ENCODE measurements at regions not wholly inside any gene's neighbourhood (a gene's known extent, or its start where the extent isn't known, plus 50 kb on each side); places are given as distances from the start of the nearest gene placed in this dataset.

DNA sequence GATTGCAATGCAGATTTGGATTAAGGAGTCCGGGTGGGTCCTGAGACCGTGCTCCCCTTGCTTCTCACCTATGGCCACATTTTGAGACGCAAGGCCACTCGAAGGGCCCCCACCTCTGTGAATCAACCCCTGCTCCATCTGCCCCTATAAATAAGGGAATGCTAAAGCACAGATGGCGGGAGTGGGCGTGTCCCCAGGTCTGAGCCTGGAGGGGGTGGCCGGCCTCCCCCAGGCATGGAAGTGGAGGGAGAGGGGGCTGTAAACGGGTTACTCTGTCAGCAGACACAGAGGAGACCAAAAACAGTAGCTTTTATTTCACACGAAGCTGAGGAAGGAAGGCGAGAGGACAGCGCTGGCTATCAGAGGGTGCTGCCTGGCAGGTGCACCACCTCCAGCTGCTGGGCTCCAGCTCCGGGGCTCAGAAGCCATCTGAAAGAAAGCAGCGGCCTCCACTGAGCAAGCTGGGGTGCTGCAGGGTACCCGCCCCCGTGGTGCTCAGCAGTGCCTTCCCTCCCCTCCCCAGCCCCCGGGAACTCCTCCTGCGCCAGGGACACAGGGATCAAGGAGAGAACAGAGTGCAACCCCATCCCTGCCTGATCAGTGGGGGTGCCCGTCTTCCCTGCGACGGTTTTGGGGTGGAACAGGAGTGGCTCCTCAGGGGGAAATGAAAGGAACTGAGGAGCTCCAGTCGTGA is 56.7 kb upstream of the RAB6C start:
- no peaks in the 10 kb centered on the region for H3K27me3 ChIP-seq (ENCODE audit: control insufficient read depth in 2 of 2, insufficient read depth in 2 of 2, low read length in 2 of 2)
- ChIA-PET POLR2A (no interaction called here), CTCF (interaction anchor here (0.9 to 2.5 kb wide), 7 partner anchors 13 to 1859 kb away, joined by 3 to 39 read pairs (median 7); no protein-coding TSS in a partner anchor)
- H3K79me2 ChIP-seq (ENCODE audit: control insufficient read depth, insufficient read depth, low read length): no peaks in the 10 kb centered on the region
- H4K20me1 ChIP-seq (replicated peaks; ENCODE audit: control insufficient read depth, extremely low read depth, insufficient read depth, low read length): no peaks in the 10 kb centered on the region
- H3K4me2 ChIP-seq (ENCODE audit: insufficient read depth, low read length): no peak overlapping the region
- no peak overlapping the region for H3K27ac ChIP-seq (ENCODE audit: insufficient read depth, low read depth, low read length)
- no peak overlapping the region for H3K4me3 ChIP-seq (replicated peaks in 1 of 3; ENCODE audit: insufficient read depth in 1 of 3, low read depth in 1 of 3, low read length in 3 of 3)
- FAIRE-seq (no peak), DNase-seq (ENCODE audit: low read depth, low spot score) (no peak)
- no TSS peak for BruUV-seq (replicated peaks)
- H3K36me3 ChIP-seq (ENCODE audit: control insufficient read depth in 2 of 2, extremely low read depth in 1 of 2, insufficient read depth in 2 of 2, low read length in 2 of 2): no peaks in the 10 kb centered on the region
- dilution Hi-C loops (cut with MboI; ENCODE audit: extremely low pct_ligation_motif_present, low sequenced_read_pairs): no loop called here
- TF ChIP-seq MAX (IDR thresholded peaks at IDR 0.05; ENCODE audit: insufficient read depth, insufficient read length) (no peak), POLR2AphosphoS5 (IDR thresholded peaks at IDR 0.05; ENCODE audit: insufficient read depth, low read depth, low read length) (no peak), JUN (IDR thresholded peaks at IDR 0.05; ENCODE audit: borderline replicate concordance, insufficient read depth, insufficient read length, low read depth) (no peak), MYC (IDR thresholded peaks at IDR 0.05; ENCODE audit: low read depth, low read length) (no peak), POLR2A (IDR thresholded peaks at IDR 0.05; ENCODE audit: low read depth, low read length) (no peak), FOS (IDR thresholded peaks at IDR 0.05; ENCODE audit: borderline replicate concordance, insufficient read depth, low read length) (no peak), GATA2 (IDR thresholded peaks at IDR 0.05; ENCODE audit: insufficient read depth, insufficient read length, low read depth, low read length) (no peak), EZH2 (IDR thresholded peaks at IDR 0.05; ENCODE audit: borderline replicate concordance, low read depth, low read length, severe bottlenecking) (no peak), CTCF (IDR thresholded peaks at IDR 0.05; ENCODE audit: extremely low read depth in 1 of 2, insufficient read depth in 1 of 2, low read depth in 1 of 2, low read length in 2 of 2) (no peak)
- intact Hi-C loops (cut with micrococcal nuclease): loop anchor here (5.0 kb wide), 1 partner anchor 1165 kb away; no protein-coding TSS in a partner anchor
- H3K9ac ChIP-seq (replicated peaks; ENCODE audit: extremely low read depth, insufficient read depth, low read length): no peak overlapping the region
- no peaks in the 10 kb centered on the region for H3K9me3 ChIP-seq (replicated peaks; ENCODE audit: control insufficient read depth, insufficient read depth, low read length)
- H3K4me1 ChIP-seq (ENCODE audit: control insufficient read depth, extremely low read depth, insufficient read depth, low read length): no peaks in the 10 kb centered on the region
- no peak overlapping the region for H2AFZ ChIP-seq (ENCODE audit: low read depth, low read length)
- no peaks in the 10 kb centered on the region for H3K9me1 ChIP-seq (replicated peaks; ENCODE audit: control insufficient read depth, extremely low read depth, insufficient read depth, low read length)
